ENCODE measurements at regions not wholly inside any gene's neighbourhood (a gene's known extent, or its start where the extent isn't known, plus 50 kb on each side); places are given as distances from the start of the nearest gene placed in this dataset.

- no peak for TF ChIP-seq CTCF (IDR thresholded peaks at IDR 0.05)
- TF ChIP-seq POLR2AphosphoS5 (IDR thresholded peaks at IDR 0.05; ENCODE audit: insufficient read depth in 1 of 2, low read depth in 1 of 2) = no peak
- TF ChIP-seq POLR2A (IDR thresholded peaks at IDR 0.05) = no peak
Observed at GRCh38 chr19:29376855-29377354, 148.9 kb upstream of the VSTM2B start.
